Bronchial epithelial cell (primary cell): ENCODE measurements at regions not wholly inside any gene's neighbourhood (a gene's known extent, or its start where the extent isn't known, plus 50 kb on each side); places are given as distances from the start of the nearest gene placed in this dataset.

Experiments
- DNase-seq: peaks from one replicate; pipeline ENCODE4 v3.0.0-alpha.2; 2010; ENCODE audit warnings: low read depth
- FAIRE-seq: peaks from 2 replicates; lab custom pipeline; 2011; peaks lifted over from hg19 to GRCh38; lab: Jason Lieb, UNC
- H3K27me3 ChIP-seq: 2 replicates; pipeline ENCODE4 v1.5.1; 2011; ENCODE audit warnings: low read length; ENCODE audit not compliant: control insufficient read depth, insufficient read depth
- H3K36me3 ChIP-seq: 2 replicates; pipeline ENCODE4 v1.5.1; 2011; ENCODE audit warnings: low read length; ENCODE audit not compliant: control insufficient read depth, insufficient read depth
- H3K4me3 ChIP-seq: 2 replicates; pipeline ENCODE4 v1.5.1; 2011; ENCODE audit warnings: mild to moderate bottlenecking, low read depth, low read length, control low read depth
- TF ChIP-seq, protein P1 (sequence below): IDR thresholded peaks from 2 replicates; pipeline ENCODE4 v1.5.1; 2011; ENCODE audit warnings: mild to moderate bottlenecking, moderate library complexity, low read length, control low read depth, inconsistent platforms; ENCODE audit not compliant: insufficient read depth, severe bottlenecking

- no peak for FAIRE-seq
Measured at GRCh38 chr3:168813225-168813802, 717.6 kb upstream of the GOLIM4 start.

GRCh38 chr3:168812234-168812633 is 716.5 kb upstream of the GOLIM4 start:
- peak; percentile 11 for DNase-seq
- no peak for FAIRE-seq

More at GRCh38 chr3:168813225-168813802, 717.6 kb upstream of the GOLIM4 start:
- no peaks in the 10 kb centered on the region for H3K27me3 ChIP-seq
- no peak overlapping the region for H3K4me3 ChIP-seq
- no peaks in the 10 kb centered on the region for H3K36me3 ChIP-seq
- no peak for DNase-seq
- TF ChIP-seq, protein P1, sequence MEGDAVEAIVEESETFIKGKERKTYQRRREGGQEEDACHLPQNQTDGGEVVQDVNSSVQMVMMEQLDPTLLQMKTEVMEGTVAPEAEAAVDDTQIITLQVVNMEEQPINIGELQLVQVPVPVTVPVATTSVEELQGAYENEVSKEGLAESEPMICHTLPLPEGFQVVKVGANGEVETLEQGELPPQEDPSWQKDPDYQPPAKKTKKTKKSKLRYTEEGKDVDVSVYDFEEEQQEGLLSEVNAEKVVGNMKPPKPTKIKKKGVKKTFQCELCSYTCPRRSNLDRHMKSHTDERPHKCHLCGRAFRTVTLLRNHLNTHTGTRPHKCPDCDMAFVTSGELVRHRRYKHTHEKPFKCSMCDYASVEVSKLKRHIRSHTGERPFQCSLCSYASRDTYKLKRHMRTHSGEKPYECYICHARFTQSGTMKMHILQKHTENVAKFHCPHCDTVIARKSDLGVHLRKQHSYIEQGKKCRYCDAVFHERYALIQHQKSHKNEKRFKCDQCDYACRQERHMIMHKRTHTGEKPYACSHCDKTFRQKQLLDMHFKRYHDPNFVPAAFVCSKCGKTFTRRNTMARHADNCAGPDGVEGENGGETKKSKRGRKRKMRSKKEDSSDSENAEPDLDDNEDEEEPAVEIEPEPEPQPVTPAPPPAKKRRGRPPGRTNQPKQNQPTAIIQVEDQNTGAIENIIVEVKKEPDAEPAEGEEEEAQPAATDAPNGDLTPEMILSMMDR, result no peak

DNA sequence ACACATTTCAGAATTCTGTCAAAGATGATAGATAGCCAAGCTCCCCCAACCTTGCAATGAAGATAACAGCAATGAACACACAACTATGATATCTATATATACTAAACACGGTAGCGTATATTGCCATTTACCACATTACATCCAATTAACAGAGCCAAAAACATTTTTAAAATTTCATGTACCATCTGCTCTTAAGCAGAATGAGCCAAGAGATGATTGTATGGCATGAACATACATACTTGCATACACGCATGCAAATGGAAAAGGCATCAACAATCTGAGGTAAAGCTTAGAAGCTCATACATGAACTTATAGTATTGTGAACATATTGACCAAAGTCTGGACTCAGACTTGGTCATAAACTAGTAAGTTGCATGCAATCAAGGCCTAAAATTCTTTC is 712.9 kb upstream of the GOLIM4 start:
- FAIRE-seq (no peak), DNase-seq (no peak)
- TF ChIP-seq, protein P1, result no peak
- Histone ChIP-seq H3K36me3 (no peaks in the 10 kb centered on the region), H3K27me3 (no peaks in the 10 kb centered on the region), H3K4me3 (no peak overlapping the region)

More at GRCh38 chr3:168812234-168812633, 716.5 kb upstream of the GOLIM4 start:
- Histone ChIP-seq H3K4me3 (no peak overlapping the region), H3K36me3 (no peaks in the 10 kb centered on the region), H3K27me3 (no peaks in the 10 kb centered on the region)
- TF ChIP-seq, protein P1, result no peak

GRCh38 chr3:168807448-168807847 is 711.7 kb upstream of the GOLIM4 start:
- Histone ChIP-seq H3K27me3 (no peaks in the 10 kb centered on the region), H3K36me3 (no peaks in the 10 kb centered on the region), H3K4me3 (no peak overlapping the region)
- TF ChIP-seq, protein P1, result no peak
- DNase-seq, result no peak
- FAIRE-seq, result no peak

DNA sequence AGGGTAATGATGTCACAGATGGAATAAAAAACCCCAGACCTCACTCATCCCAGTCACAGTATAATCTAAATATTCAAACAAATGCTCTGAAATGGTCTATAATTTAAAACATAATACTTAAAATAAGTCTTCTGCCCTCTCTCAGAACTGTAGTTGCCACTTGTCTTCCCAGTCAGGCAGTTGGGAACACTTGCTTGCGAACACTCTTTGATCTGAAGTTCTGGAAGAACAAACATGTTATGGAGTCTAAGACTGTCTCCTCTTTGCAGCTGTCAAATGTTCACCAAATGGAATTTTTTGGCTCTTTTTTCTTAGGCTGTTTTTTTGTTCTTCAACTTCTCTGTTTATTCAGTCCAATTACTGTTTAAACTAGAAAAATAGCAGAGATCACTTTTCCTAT is 711.1 kb upstream of the GOLIM4 start:
- DNase-seq (no peak), FAIRE-seq (no peak)
- Histone ChIP-seq H3K36me3 (no peaks in the 10 kb centered on the region), H3K4me3 (no peak overlapping the region), H3K27me3 (no peaks in the 10 kb centered on the region)
- TF ChIP-seq, protein P1, result no peak

GRCh38 chr3:168803536-168803935 is 707.8 kb upstream of the GOLIM4 start:
- H3K27me3 ChIP-seq, result no peaks in the 10 kb centered on the region
- DNase-seq (peak; percentile 76), FAIRE-seq (no peak)
- H3K4me3 ChIP-seq, result no peak overlapping the region
- H3K36me3 ChIP-seq, result no peaks in the 10 kb centered on the region
- TF ChIP-seq, protein P1, result no peak
